ENCODE measurements at regions not wholly inside any gene's neighbourhood (a gene's known extent, or its start where the extent isn't known, plus 50 kb on each side); places are given as distances from the start of the nearest gene placed in this dataset.

- no peak for DNase-seq (ENCODE audit: low read depth, low spot score)
- in situ Hi-C loops (cut with HindIII; ENCODE audit: low pct_unique_long_range_greater_than_20kb, low sequenced_read_pairs) = no loop called here
These were observed 137.2 kb upstream of the GPC1 start for GRCh38 chr2:240298117-240298790.

DNA sequence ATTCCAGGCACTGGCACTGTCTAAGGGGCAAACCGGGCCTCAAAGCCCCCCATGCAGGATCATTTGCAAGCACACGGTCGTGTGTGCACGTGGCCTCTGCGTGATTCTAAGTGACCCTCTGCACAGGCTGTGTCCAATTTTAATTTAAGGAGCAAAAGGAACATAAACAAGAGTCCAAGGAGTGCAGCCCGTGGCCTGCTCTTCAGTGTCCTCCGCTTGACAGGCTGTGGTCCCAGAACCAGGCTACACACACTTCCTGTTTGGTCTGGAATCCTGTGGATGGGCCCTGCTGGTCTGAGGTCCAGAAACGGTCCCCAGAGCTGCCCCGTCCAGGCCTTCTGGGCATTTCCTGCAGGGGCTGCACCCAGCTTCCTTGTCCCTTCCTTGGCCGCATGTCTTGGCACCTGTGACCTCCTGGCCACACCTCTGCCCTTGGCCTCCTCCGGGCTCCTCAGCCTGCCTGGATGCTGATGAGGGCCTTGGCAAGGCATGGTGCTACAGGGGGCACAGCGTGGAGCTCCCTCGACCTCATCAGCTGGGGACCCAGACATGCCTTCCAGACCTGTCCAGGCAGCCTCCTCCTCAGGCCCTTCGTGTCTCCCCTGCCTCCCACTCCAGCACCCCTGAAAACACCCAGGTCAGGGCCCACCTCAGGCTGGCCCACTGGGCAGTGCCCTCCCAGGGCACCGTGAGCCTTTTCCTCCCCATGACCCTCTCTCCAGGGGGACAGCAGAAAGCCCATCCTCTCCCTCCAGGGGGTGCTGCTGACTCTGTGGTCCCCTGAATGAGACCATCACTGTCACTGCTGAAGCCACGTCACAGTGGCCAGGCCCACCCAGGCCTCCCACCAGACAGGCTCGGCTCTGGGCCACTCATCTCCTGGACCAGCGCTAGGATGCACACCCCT, 136.4 kb upstream of the GPC1 start:
- DNase-seq (ENCODE audit: low read depth, low spot score) = no peak
- in situ Hi-C loops (cut with HindIII; ENCODE audit: low pct_unique_long_range_greater_than_20kb, low sequenced_read_pairs) = no loop called here

DNA sequence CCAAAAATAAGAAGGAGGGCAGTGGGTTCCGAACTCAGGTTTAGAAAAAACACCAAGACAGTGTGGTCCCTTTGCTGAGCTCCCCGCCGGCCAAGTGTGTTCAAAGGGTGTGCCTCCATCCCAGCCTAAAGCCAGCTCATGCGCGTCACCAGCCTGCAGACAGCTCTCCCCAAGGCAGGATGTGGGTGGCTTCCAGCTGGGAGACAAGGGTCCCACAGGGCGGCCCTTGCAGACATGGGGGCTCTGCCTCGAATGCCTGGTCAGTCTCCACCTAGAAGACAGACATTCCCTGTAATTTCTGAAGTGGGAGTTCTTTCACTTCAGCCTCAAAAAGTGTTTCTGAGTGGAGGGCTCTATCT, 135.8 kb upstream of the GPC1 start:
- no peak for DNase-seq (ENCODE audit: low read depth, low spot score)

GRCh38 chr2:240300261-240300821, 135.1 kb upstream of the GPC1 start:
- in situ Hi-C loops (cut with HindIII; ENCODE audit: low pct_unique_long_range_greater_than_20kb, low sequenced_read_pairs) = no loop called here
- no peak for DNase-seq (ENCODE audit: low read depth, low spot score)

More for the DNA sequence above, 135.8 kb upstream of the GPC1 start:
- in situ Hi-C loops (cut with HindIII; ENCODE audit: low pct_unique_long_range_greater_than_20kb, low sequenced_read_pairs) = no loop called here

GRCh38 chr2:240300840-240301239, 134.6 kb upstream of the GPC1 start:
- DNase-seq (ENCODE audit: low read depth, low spot score) = no peak
- in situ Hi-C loops (cut with HindIII; ENCODE audit: low pct_unique_long_range_greater_than_20kb, low sequenced_read_pairs) = no loop called here

- in situ Hi-C loops (cut with HindIII; ENCODE audit: low pct_unique_long_range_greater_than_20kb, low sequenced_read_pairs) = no loop called here
- no peak for DNase-seq (ENCODE audit: low read depth, low spot score)
These were observed 134.1 kb upstream of the GPC1 start for GRCh38 chr2:240301256-240301795.

- no peak for DNase-seq (ENCODE audit: low read depth, low spot score)
- in situ Hi-C loops (cut with HindIII; ENCODE audit: low pct_unique_long_range_greater_than_20kb, low sequenced_read_pairs) = no loop called here
These were observed 133.4 kb upstream of the GPC1 start for GRCh38 chr2:240302041-240302440.

DNA sequence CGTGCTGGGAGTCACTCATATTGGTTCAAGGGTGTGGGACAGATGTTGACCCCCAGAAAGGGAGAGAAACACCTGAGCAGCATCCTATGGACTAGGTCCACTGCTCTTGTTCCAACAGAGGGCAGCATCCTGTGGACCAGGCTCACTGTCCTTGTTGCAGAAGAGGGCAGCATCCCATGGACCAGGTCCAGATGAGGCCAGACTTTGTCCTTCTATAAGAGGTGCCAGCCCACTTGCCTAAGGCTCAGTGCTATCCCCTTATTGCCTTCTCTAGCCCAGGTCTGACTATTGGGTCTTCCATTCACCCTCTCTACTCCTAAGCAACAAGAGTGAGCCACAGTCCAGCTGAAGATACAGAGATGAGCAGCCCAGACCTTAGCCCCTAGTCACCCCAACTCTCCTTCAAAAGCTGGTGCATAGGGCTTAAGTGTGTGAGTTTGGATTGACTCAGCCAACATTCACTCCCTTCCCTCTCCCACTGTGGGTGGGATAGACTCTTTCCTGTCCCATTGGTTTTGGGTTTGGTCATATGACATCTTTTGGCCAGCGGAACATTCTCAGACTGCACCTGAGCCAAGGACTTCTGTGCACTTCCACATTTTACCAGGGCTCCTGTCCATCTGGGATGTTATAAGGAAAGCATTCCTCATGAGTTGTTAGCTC, 132.4 kb upstream of the GPC1 start:
- in situ Hi-C loops (cut with HindIII; ENCODE audit: low pct_unique_long_range_greater_than_20kb, low sequenced_read_pairs) = no loop called here
- no peak for DNase-seq (ENCODE audit: low read depth, low spot score)

DNA sequence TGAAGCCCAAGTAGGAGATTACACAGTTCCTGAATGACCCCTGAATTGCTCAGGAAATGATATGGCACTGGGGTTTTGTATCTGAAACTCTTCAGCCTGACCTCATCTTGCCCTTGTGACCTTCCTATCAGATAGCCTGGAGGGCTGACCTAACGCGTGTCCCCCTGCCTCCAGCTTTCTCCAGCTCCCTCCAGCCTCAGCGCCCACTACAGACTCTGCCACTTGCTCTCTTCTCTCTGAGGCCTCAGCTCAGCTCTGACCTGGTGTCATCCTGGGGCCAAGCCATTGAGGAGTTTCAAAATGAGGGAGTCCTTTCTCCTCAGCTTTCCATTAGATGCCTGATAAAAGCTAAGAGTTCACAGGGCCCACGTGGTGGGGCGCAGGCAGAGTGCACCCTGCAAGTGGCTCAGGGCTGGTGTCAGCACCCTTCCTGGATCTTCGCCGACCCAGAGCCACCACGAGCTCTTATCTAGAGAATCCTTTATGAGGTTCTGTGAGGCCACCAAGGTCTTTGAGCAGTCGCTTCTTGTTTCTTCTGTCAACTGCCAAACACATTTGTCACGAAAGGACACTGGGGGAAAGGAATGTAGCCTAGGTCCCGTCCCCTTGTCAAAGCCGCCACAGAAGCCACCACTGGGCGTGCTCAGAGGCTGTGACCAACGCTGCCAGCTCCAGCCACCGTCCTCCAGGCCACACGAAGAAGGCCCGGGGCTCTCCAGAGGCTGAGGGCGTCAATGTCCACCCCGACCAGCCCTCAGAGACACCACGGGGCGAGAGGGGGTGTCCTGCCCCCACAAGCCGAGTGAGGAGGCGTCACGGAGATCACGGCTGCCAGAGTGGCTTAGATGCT, 131.3 kb upstream of the GPC1 start:
- no peak for DNase-seq (ENCODE audit: low read depth, low spot score)
- in situ Hi-C loops (cut with HindIII; ENCODE audit: low pct_unique_long_range_greater_than_20kb, low sequenced_read_pairs) = no loop called here

- in situ Hi-C loops (cut with HindIII; ENCODE audit: low pct_unique_long_range_greater_than_20kb, low sequenced_read_pairs) = no loop called here
- DNase-seq (ENCODE audit: low read depth, low spot score) = no peak
These were observed 130.7 kb upstream of the GPC1 start for GRCh38 chr2:240304746-240305161.

DNA sequence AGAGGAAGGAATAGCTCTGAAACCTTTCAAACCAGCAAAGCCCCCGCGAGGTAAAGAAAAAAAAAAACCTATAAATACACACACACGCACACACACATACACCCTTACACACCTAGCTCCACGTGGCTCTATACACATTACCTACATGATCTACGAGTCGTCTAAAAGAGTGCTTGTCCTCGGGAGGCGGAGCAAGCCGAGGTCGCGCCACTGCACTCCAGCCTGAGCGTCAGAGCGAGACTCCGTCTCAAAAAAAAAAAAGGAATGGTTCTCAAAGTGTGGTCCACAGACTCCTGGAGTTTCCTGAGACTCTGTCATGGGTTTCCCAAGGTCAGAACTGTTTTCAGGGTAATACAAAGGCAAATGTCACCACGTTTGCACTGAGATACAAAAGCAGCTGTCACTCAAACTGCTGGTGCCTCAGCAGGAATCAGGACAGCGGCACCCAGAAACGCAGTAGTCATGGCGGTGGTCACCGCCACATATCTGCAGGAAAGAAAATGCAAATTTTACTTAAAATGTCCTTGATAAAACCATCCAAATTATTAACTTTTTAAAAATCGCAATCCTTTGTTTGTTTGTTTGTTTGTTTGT, 130.0 kb upstream of the GPC1 start:
- in situ Hi-C loops (cut with HindIII; ENCODE audit: low pct_unique_long_range_greater_than_20kb, low sequenced_read_pairs) = no loop called here
- no peak for DNase-seq (ENCODE audit: low read depth, low spot score)

DNA sequence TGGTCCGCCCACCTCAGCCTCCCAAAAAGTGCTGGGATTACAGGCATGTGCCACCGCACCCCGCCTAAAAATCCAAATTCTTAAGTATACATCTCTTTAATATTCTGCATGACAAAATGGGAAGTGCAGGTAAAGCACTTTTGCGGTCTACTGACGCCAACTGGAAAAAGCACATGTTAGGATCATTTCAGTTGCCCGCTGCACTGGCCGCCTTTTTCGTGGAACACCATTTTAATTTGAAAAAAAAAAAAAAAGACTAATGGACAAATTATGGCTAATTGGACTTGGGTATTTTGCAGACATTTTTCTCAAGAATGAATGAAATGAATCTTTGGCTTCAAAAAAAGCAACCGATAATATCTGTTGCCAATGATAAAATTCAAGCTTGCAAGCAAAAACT, 129.3 kb upstream of the GPC1 start:
- no peak for DNase-seq (ENCODE audit: low read depth, low spot score)
- in situ Hi-C loops (cut with HindIII; ENCODE audit: low pct_unique_long_range_greater_than_20kb, low sequenced_read_pairs) = no loop called here

DNA sequence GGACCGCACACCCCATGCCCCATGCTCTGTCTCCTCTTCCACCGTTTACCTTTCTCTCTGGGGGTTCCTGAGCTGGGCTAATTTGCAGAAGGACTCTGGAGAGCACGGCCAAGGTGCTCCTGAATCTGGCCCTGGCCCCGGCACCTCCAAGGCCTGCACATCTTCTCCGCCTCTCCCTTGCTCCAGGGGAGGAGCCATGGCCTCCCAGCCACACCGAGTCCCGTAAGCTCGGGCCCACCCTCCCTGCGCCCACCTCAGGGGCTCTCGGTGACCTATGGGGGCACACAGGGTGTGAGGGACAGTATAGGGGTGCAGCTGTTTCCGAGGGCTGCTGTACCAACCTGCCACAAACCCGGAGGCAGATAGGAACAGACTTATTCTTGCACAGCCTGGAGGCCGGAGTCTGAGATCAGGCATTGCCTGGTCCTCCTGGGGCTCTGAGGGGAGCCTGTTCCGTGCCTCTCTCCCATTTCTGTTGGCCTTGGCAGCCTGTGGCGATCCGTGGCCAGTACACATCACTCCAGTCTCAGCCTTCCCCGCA, 127.3 kb upstream of the GPC1 start:
- in situ Hi-C loops (cut with HindIII; ENCODE audit: low pct_unique_long_range_greater_than_20kb, low sequenced_read_pairs) = no loop called here
- DNase-seq (ENCODE audit: low read depth, low spot score) = no peak

DNA sequence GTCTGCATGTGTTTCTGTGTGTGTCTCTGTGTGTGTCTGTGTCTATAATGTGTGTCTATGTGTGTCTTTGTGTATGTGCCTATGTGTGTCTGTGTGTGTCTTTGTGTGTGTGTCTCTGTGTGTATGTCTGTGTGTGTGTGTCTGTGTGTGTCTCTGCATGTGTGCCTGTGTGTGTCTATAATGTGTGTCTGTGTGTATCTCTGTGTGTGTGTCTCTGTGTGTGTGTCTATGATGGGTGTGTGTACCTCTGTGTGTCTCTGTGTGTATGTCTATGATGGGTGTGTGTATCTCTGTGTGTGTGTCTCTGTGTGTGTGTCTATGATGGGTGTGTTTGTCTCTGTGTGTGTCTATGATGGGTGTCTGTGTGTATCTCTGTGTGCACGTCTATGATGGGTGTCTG, 126.2 kb upstream of the GPC1 start:
- in situ Hi-C loops (cut with HindIII; ENCODE audit: low pct_unique_long_range_greater_than_20kb, low sequenced_read_pairs) = no loop called here
- DNase-seq (ENCODE audit: low read depth, low spot score) = no peak

DNA sequence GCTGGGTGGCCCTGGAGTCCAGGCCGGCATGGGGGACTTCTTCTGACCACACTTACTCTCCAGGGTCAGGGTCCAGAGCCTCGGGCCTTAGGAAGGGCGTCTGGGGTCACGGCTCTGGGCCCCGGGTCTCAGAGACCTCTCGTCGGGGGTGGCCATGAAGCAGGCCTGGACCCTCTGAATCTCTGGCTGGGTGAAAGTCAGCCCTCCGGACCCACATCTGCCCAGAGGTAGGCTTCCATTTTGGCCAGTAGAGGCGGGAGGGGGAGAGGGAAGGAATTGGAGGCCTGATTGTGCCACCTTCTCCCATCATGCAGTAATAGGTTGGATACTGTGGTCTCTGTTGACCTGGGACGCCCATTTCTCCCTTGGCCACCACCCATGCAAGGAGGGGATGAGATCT, 125.3 kb upstream of the GPC1 start:
- in situ Hi-C loops (cut with HindIII; ENCODE audit: low pct_unique_long_range_greater_than_20kb, low sequenced_read_pairs) = no loop called here
- no peak for DNase-seq (ENCODE audit: low read depth, low spot score)

DNA sequence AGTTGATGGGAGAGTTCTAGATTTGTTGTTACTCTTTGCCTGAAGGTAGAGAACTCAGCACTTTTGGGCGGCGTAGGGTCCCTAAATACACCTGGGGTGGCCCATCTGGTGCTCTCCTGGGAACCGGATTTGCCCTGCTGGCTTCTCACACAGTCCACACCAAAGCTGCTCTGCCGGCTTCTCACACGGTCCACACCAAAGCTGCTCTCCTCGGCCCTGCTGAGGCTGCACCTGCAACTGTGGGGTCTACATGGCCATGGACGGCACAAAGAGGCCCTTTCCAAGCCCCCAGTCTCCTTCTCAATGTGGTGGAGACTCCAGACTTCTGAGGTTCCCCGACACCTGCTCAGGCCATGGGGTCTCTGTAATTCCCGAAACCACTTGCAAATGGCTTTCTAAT, 124.8 kb upstream of the GPC1 start:
- DNase-seq (ENCODE audit: low read depth, low spot score) = no peak
- in situ Hi-C loops (cut with HindIII; ENCODE audit: low pct_unique_long_range_greater_than_20kb, low sequenced_read_pairs) = no loop called here

- no peak for DNase-seq (ENCODE audit: low read depth, low spot score)
- in situ Hi-C loops (cut with HindIII; ENCODE audit: low pct_unique_long_range_greater_than_20kb, low sequenced_read_pairs) = no loop called here
These were observed 123.6 kb upstream of the GPC1 start for GRCh38 chr2:240311821-240312220.
